ENCODE measurements at regions not wholly inside any gene's neighbourhood (a gene's known extent, or its start where the extent isn't known, plus 50 kb on each side); places are given as distances from the start of the nearest gene placed in this dataset.

DNA sequence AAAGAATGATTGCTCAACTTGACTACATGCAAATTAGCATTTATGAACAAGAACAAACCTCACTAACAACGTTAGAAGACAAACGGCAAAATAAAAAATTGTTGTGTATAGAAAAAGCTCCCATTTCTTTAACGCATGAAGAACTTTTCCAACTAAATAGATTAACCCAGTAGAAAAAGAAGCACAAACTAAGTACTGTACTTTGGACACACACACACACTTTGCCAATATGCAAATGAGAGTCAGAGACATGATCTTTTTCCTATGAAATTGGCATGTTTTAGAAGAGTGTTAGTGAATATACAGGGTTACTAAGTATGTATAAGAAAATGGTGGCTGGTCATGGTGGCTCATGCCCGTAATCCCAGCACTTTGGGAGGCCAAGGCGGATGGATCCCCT is 355.6 kb downstream of the SH2D4B start:
- TF ChIP-seq POLR2AphosphoS5 (IDR thresholded peaks at IDR 0.05; ENCODE audit: borderline replicate concordance, low read depth, low read length), result no peak
- TF ChIP-seq EZH2 (IDR thresholded peaks at IDR 0.05), result no peak
- TF ChIP-seq FOXP2 (optimal IDR thresholded peaks at IDR 0.05; ENCODE audit: control extremely low read depth, extremely low read length, insufficient read depth), result no peak
